ENCODE measurements at regions not wholly inside any gene's neighbourhood (a gene's known extent, or its start where the extent isn't known, plus 50 kb on each side); places are given as distances from the start of the nearest gene placed in this dataset.

DNA sequence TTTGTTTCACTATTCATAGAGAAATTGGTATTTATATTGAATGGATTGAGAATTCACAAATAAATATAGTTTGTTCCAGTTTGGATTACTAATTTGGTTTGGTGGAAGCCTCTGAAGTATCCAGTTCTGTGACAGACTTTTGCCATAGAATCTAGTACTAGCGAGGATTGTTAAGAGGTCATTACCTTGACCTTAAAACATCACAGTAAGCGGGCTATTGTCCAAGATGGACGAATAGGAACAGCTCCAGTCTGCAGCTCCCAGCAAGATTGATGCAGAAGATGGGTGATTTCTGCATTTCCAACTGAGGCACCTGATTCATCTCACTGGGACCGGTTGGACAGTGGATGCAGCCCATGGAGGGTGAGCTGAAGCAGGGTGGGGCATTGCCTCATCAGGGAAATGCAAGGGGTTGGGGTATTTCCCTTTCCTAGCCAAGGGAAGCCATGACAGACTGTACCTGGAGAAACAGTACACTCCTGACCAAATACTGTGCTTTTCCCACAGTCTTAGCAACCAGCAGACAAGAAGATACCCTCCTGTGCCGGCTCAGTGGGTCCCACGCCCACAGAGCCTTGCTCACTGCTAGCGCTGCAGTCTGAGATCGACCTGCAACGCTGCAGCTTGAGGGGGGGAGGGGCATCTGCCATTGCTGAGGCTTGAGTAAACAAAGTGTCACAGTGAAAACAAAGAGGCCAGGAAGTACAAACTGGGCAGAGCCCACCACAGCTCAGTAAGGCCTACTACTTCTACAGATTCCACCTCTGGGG is 66.4 kb upstream of the NEDD9 start:
- Histone ChIP-seq H3K4me1 (ENCODE audit: control insufficient read depth in 5 of 5, insufficient read depth in 5 of 5, low read length in 5 of 5) (peaks cover 0 to 8% (median 4%) of the 10 kb centered on the region in 5 donors), H3K27ac (ENCODE audit: low read depth in 1 of 2, low read length in 1 of 2) (no peak overlapping the region), H3K27me3 (ENCODE audit: control insufficient read depth in 3 of 3, insufficient read depth in 3 of 3, low read length in 2 of 3) (no peaks in the 10 kb centered on the region), H3K9me3 (ENCODE audit: control insufficient read depth in 4 of 4, insufficient read depth in 3 of 4, low read length in 3 of 4) (peaks cover 0 to 5% (median 0%) of the 10 kb centered on the region in 4 donors), H3K4me3 (no peak overlapping the region), H3K36me3 (ENCODE audit: control insufficient read depth in 4 of 4, insufficient read depth in 4 of 4, low read length in 4 of 4) (peaks cover 0 to 9% (median 0%) of the 10 kb centered on the region in 4 donors), H3K9ac (ENCODE audit: insufficient read depth in 1 of 2, low read length in 2 of 2) (peak overlapping the region in 1 of 2 donors; percentile 55)
- no peak for ATAC-seq (ENCODE audit: insufficient read depth, low FRiP score)
- WGBS, 2 donors, result 61 to 65% methylated on average over 9 of the region's 9 CpGs
- peak in 2 of 3 donors; percentile 53 to 67 for DNase-seq
- TF ChIP-seq CTCF (IDR thresholded peaks at IDR 0.05; ENCODE audit: control extremely low read depth, extremely low read depth), result no peak

- TF ChIP-seq CTCF (IDR thresholded peaks at IDR 0.05; ENCODE audit: control extremely low read depth, extremely low read depth), result no peak
- Histone ChIP-seq H3K9me3 (ENCODE audit: control insufficient read depth in 4 of 4, insufficient read depth in 3 of 4, low read length in 3 of 4) (peaks cover 0 to 5% (median 0%) of the 10 kb centered on the region in 4 donors), H3K36me3 (ENCODE audit: control insufficient read depth in 4 of 4, insufficient read depth in 4 of 4, low read length in 4 of 4) (peaks cover 0 to 9% (median 0%) of the 10 kb centered on the region in 4 donors), H3K9ac (ENCODE audit: insufficient read depth in 1 of 2, low read length in 2 of 2) (no peak overlapping the region), H3K27me3 (ENCODE audit: control insufficient read depth in 3 of 3, insufficient read depth in 3 of 3, low read length in 2 of 3) (no peaks in the 10 kb centered on the region), H3K27ac (ENCODE audit: low read depth in 1 of 2, low read length in 1 of 2) (no peak overlapping the region), H3K4me1 (ENCODE audit: control insufficient read depth in 5 of 5, insufficient read depth in 5 of 5, low read length in 5 of 5) (peaks cover 0 to 8% (median 4%) of the 10 kb centered on the region in 5 donors), H3K4me3 (no peak overlapping the region)
- ATAC-seq (ENCODE audit: insufficient read depth, low FRiP score) (no peak), DNase-seq (no peak)
- WGBS, 2 donors, result 77 to 83% methylated on average over 1 of the region's 1 CpG
These were observed 64.9 kb upstream of the NEDD9 start for GRCh38 chr6:11297376-11297729.

GRCh38 chr6:11296449-11297375 is 64.2 kb upstream of the NEDD9 start:
- Histone ChIP-seq H3K9me3 (ENCODE audit: control insufficient read depth in 4 of 4, insufficient read depth in 3 of 4, low read length in 3 of 4) (peaks cover 0 to 5% (median 0%) of the 10 kb centered on the region in 4 donors), H3K9ac (ENCODE audit: insufficient read depth in 1 of 2, low read length in 2 of 2) (no peak overlapping the region), H3K4me1 (ENCODE audit: control insufficient read depth in 5 of 5, insufficient read depth in 5 of 5, low read length in 5 of 5) (peaks cover 0 to 8% (median 4%) of the 10 kb centered on the region in 5 donors), H3K4me3 (no peak overlapping the region), H3K27ac (ENCODE audit: low read depth in 1 of 2, low read length in 1 of 2) (no peak overlapping the region), H3K36me3 (ENCODE audit: control insufficient read depth in 4 of 4, insufficient read depth in 4 of 4, low read length in 4 of 4) (peaks cover 0 to 9% (median 0%) of the 10 kb centered on the region in 4 donors), H3K27me3 (ENCODE audit: control insufficient read depth in 3 of 3, insufficient read depth in 3 of 3, low read length in 2 of 3) (no peaks in the 10 kb centered on the region)
- no peak for TF ChIP-seq CTCF (IDR thresholded peaks at IDR 0.05; ENCODE audit: control extremely low read depth, extremely low read depth)
- no peak for DNase-seq
- WGBS, 2 donors, result 88 to 89% methylated on average over 11 of the region's 11 CpGs
- ATAC-seq (ENCODE audit: insufficient read depth, low FRiP score), result no peak
